SH-SY5Y (cell line): ENCODE measurements at regions not wholly inside any gene's neighbourhood (a gene's known extent, or its start where the extent isn't known, plus 50 kb on each side); places are given as distances from the start of the nearest gene placed in this dataset.

ENCODE experiments used
- GATA2 ChIP-seq: IDR thresholded peaks from 2 replicates; pipeline ENCODE4 v1.6.1; 2011; ENCODE audit warnings: mild to moderate bottlenecking, low read depth, low read length
- GATA3 ChIP-seq: IDR thresholded peaks from 2 replicates; pipeline ENCODE4 v1.6.1; 2011; ENCODE audit warnings: low read depth, mild to moderate bottlenecking, low read length, moderate library complexity

DNA sequence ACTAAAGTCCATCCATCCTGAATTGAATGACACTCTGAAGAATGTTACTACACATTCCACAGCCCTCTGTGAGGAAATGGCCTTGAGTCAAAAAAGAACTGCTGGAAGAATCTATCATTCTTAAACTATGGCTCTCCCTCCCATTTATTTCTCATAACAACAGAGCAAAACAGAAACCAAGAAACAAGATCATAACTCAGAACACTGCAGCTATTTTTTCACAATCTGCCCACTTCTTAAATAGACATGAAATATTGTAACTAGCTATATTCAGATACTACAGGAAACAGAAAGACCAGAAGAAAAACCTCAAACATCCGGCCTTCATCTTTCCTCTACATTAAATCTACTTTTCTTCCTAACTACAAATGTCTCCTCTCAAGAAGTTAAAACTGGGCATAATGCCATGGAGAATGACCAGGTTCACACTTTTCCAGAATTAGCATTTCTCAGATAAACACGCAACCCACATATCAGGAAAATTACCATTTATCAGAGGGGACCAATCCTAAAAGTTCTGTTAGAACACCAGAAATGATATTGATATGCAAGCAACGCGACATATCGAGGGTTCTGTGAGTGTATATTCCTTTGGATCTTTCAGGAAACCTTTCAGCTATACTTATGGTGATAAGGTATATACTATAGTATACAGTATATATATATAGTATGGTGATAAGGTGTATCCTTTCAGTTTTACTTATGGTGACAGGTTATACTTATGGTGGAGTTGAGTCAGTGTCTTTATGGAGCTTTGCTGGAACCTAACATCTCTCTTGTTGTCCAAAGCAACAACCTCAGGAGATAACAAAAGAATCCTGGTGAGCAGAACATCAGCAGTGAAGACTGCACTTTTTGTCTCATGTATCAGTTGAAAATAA, 60.4 kb upstream of the IRF2 start:
- TF ChIP-seq GATA2 (no peak), GATA3 (no peak)
